MCF 10A (cell line): ENCODE measurements at regions not wholly inside any gene's neighbourhood (a gene's known extent, or its start where the extent isn't known, plus 50 kb on each side); places are given as distances from the start of the nearest gene placed in this dataset.

Source experiments
- BruUV-seq: library from RNA; stranded (reverse); fragments of 400-500 nt; replicated peaks from 2 replicates; lab custom pipeline; 2021; lab: Mats Ljungman, UMichigan
- CTCF ChIA-PET: fragments of 300-600 bp; sonication (Branson Sonifier 250); formaldehyde crosslinking; extraction: SDS; loops from one replicate; lab custom pipeline; 2021; ENCODE audit warnings: antibody characterized with exemption, inconsistent platforms; lab: Yijun Ruan, JAX
- POLR2A ChIA-PET: fragments of 300-600, 350-650 bp; sonication (Branson Sonifier 250); formaldehyde crosslinking; extraction: SDS; loops from one replicate; lab custom pipeline; 2020; ENCODE audit warnings: antibody characterized with exemption, inconsistent platforms; lab: Yijun Ruan, JAX
- DNase-seq: peaks from one replicate; pipeline ENCODE4 v3.0.0-alpha.2; 2018; ENCODE audit not compliant: unreplicated experiment
- H3K27ac Mint-ChIP-seq: one replicate; pipeline ENCODE4 v1.8.0; 2022; ENCODE audit warnings: mild to moderate bottlenecking, low read depth, mixed read lengths; ENCODE audit not compliant: unreplicated experiment
- H3K27me3 Mint-ChIP-seq: one replicate; pipeline ENCODE4 v1.8.0; 2022; ENCODE audit warnings: mixed read lengths; ENCODE audit not compliant: insufficient read depth, unreplicated experiment
- H3K36me3 Mint-ChIP-seq: one replicate; pipeline ENCODE4 v1.8.0; 2022; ENCODE audit warnings: mild to moderate bottlenecking, moderate library complexity, mixed read lengths; ENCODE audit not compliant: insufficient read depth, unreplicated experiment
- H3K4me1 Mint-ChIP-seq: one replicate; pipeline ENCODE4 v1.8.0; 2022; ENCODE audit warnings: mixed read lengths; ENCODE audit not compliant: insufficient read depth, unreplicated experiment
- H3K4me3 Mint-ChIP-seq: one replicate; pipeline ENCODE4 v1.8.0; 2022; ENCODE audit warnings: mild to moderate bottlenecking, moderate library complexity, mixed read lengths; ENCODE audit not compliant: unreplicated experiment
- H3K9me3 Mint-ChIP-seq: one replicate; pipeline ENCODE4 v1.8.0; 2022; ENCODE audit warnings: mixed read lengths; ENCODE audit not compliant: unreplicated experiment
- CTCF ChIP-seq: fragments of 200-600 bp; IDR thresholded peaks from one replicate; pipeline ENCODE4 v1.8.0; 2022; ENCODE audit warnings: antibody characterized with exemption, mild to moderate bottlenecking; ENCODE audit not compliant: unreplicated experiment
- intact Hi-C: fragments of 100-400 bp; cut with micrococcal nuclease; formaldehyde crosslinking; loops from 2 replicates; pipeline ENCODE4 v1.14.1; 2022

GRCh38 chr2:136217996-136218395, 100.0 kb upstream of the CXCR4 start:
- no peak for TF ChIP-seq CTCF
- Mint-ChIP-seq H3K9me3 (no peaks in the 10 kb centered on the region), H3K4me1 (no peaks in the 10 kb centered on the region), H3K4me3 (no peak overlapping the region), H3K36me3 (no peaks in the 10 kb centered on the region), H3K27me3 (no peaks in the 10 kb centered on the region), H3K27ac (no peak overlapping the region)
- POLR2A ChIA-PET = no interaction called here
- CTCF ChIA-PET = no interaction called here
- no TSS peak for BruUV-seq
- intact Hi-C loops = no loop called here
- no peak for DNase-seq

DNA sequence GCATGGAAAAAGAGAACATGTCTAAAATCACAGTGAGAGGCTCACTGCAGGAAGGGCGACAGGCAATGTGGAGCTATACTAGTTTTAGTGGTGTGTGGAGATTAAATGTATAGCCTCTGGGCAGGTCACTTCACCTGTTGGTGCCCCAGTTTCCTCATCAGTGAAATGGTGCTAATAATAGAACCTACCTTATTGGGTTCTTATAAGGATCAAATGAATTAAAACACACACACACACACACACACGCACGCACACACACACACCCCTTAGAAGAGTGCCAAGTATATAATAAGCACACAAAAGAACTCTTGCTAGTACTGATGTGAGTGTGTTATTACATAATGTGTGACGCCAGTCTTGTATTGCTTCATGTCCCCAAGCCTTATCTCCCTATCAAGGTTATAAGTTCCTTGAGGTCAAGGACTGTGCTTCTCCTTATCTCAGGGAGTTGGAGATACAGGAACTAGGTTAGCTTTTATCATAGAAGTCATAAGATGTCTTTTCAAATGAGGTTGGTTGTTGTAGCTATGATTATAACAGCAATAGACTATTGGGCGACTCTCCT, 98.0 kb upstream of the CXCR4 start:
- intact Hi-C loops = no loop called here

DNA sequence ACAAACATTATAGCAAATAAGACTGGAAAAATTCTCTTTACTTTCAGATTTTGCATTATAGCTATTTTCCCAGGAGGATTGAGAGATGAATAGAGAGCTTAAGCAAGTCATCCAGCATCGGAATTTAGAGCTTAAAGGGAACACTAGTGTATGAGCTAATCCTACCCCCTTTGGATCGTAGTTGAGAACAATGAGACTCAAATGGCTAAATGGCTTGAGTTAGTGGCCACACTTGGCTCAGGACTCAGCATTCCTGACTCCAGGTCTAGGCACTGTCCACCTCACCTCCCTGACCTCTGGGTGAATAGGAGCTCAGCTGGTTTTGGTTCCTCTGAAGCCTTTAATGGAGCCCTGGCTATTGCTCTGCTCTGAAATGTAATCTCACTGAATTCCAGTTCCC, 97.5 kb upstream of the CXCR4 start:
- intact Hi-C loops = no loop called here
- TF ChIP-seq CTCF = no peak
- Mint-ChIP-seq H3K4me1 (no peaks in the 10 kb centered on the region), H3K4me3 (no peak overlapping the region), H3K27ac (no peak overlapping the region), H3K27me3 (no peaks in the 10 kb centered on the region), H3K36me3 (no peaks in the 10 kb centered on the region), H3K9me3 (peaks cover 3% of the 10 kb centered on the region)
- BruUV-seq = no TSS peak
- CTCF ChIA-PET = no interaction called here
- POLR2A ChIA-PET = no interaction called here
- no peak for DNase-seq

More for the DNA sequence above, 98.0 kb upstream of the CXCR4 start:
- BruUV-seq = no TSS peak
- Mint-ChIP-seq H3K36me3 (no peaks in the 10 kb centered on the region), H3K4me1 (no peaks in the 10 kb centered on the region), H3K9me3 (no peaks in the 10 kb centered on the region), H3K27ac (no peak overlapping the region), H3K27me3 (no peaks in the 10 kb centered on the region), H3K4me3 (no peak overlapping the region)
- ChIA-PET POLR2A (no interaction called here), CTCF (no interaction called here)
- no peak for DNase-seq
- TF ChIP-seq CTCF = no peak

DNA sequence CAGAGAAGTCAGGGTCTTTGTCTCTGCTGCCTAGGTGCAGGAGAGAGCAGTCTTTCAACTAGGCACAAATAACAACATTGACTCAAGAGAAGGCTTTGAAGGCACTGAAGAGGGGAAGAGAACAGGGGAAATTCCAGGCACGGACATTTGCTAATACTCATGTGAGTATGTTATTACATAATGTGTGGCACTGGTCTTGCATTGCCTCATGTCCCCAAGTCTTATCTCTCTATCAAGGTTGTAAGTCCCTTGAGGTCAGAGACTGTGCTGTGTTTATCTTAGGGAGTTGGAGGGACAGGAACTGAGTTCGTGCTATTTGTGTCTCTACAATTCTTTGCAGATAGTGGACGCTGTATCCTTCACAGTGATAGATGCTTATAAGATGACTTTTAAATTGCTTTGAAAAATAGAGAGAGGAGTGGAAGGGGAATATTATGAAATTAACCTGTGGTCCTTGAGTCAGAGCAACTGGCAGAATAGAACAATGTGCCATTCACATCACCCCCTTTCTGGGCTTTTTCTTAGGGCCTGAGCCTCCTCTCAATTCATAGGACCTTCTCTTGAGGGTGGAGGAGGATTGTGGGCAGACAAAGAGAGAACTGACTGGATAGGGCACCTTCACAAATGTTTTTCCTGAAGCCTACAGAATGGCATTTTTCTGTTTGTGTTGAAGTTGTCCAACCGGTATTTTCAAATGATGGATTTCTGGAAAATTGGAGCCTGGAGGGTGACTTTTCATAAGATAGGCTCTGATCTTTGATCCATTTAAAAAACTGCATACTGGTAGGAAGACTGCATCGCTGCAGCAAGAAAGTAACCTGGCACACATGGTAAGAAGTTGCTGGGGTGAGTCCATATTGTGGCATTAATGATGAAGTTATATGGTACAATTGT, 96.6 kb upstream of the CXCR4 start:
- BruUV-seq = no TSS peak

More for the DNA sequence above, 96.6 kb upstream of the CXCR4 start:
- intact Hi-C loops = no loop called here
- POLR2A ChIA-PET = no interaction called here
- CTCF ChIA-PET = no interaction called here
- no peak for DNase-seq
- H3K4me1 Mint-ChIP-seq = no peaks in the 10 kb centered on the region
- no peaks in the 10 kb centered on the region for H3K36me3 Mint-ChIP-seq
- H3K27me3 Mint-ChIP-seq = no peaks in the 10 kb centered on the region
- peaks cover 7% of the 10 kb centered on the region for H3K9me3 Mint-ChIP-seq
- H3K4me3 Mint-ChIP-seq = no peak overlapping the region
- H3K27ac Mint-ChIP-seq = no peak overlapping the region
- no peak for TF ChIP-seq CTCF
